Uterus (tissue), 3 donors: ENCODE measurements at regions not wholly inside any gene's neighbourhood (a gene's known extent, or its start where the extent isn't known, plus 50 kb on each side); places are given as distances from the start of the nearest gene placed in this dataset.
"Not testable (repeated sequence)": the region's sequence is repeated elsewhere in the genome, so short reads cannot be mapped to it uniquely, and the experiment has no call there.

Source experiments
- DNase-seq, 2 donors: peaks; one replicate each; pipeline ENCODE4 v3.0.0-alpha.2; 2019 to 2020
- H3K27ac ChIP-seq, 2 donors: fragments of 200-600 bp; sonication (generic); 1 replicate in 1 of 2; 2 replicates in 1 of 2; pipeline ENCODE4 v1.5.1; 2016 to 2018
- H3K27me3 ChIP-seq, 2 donors: fragments of 200-600 bp; sonication (generic); one replicate each; pipeline ENCODE4 v1.5.1; 2018 to 2019; ENCODE audit warnings: control low read depth in 1 of 2
- H3K36me3 ChIP-seq, 2 donors: fragments of 200-600 bp; sonication (generic); one replicate each; pipeline ENCODE4 v1.5.1; 2019; ENCODE audit warnings: control low read depth in 1 of 2
- H3K4me1 ChIP-seq, 2 donors: fragments of 200-600 bp; sonication (generic); one replicate each; pipeline ENCODE4 v1.5.1; 2018 to 2019; ENCODE audit warnings: control low read depth in 1 of 2
- H3K4me3 ChIP-seq, 2 donors: fragments of 200-600 bp; sonication (generic); 1 replicate in 1 of 2; 2 replicates in 1 of 2; pipeline ENCODE4 v1.5.1; 2018 to 2019; ENCODE audit warnings: mild to moderate bottlenecking in 1 of 2
- H3K9me3 ChIP-seq, 2 donors: fragments of 200-600 bp; sonication (generic); one replicate each; pipeline ENCODE4 v1.5.1; 2019; ENCODE audit warnings: control low read depth in 1 of 2
- POLR2A ChIP-seq, 2 donors: fragments of 450-650 bp; IDR thresholded peaks; one replicate each; pipeline ENCODE4 v1.6.1; 2016; ENCODE audit warnings: antibody characterized with exemption in 2 of 2, mild to moderate bottlenecking in 1 of 2, moderate library complexity in 1 of 2
- intact Hi-C: fragments of 100-400 bp; cut with DNase I; formaldehyde crosslinking; loops from one replicate; pipeline ENCODE4 v1.15.1; 2023; ENCODE audit warnings: low total_unique reads
- TF ChIP-seq, protein P1 (sequence below), 4 experiments: fragments of 200-600 bp in 2 of 4; fragments of 450-650 bp in 2 of 4; sonication (generic) in 2 of 4; IDR thresholded peaks; one replicate each; pipeline ENCODE4 v1.5.1; 2016 to 2019; ENCODE audit warnings: antibody characterized with exemption in 4 of 4, mild to moderate bottlenecking in 2 of 4, moderate library complexity in 1 of 4
- donor health status: DM: yes; HTN: yes; CAD: no.

GRCh38 chr16:75818491-75818890, 92.2 kb upstream of the CPHXL start:
- intact Hi-C loops = no loop called here
- H3K27ac ChIP-seq = no peak overlapping the region
- TF ChIP-seq, protein P1, sequence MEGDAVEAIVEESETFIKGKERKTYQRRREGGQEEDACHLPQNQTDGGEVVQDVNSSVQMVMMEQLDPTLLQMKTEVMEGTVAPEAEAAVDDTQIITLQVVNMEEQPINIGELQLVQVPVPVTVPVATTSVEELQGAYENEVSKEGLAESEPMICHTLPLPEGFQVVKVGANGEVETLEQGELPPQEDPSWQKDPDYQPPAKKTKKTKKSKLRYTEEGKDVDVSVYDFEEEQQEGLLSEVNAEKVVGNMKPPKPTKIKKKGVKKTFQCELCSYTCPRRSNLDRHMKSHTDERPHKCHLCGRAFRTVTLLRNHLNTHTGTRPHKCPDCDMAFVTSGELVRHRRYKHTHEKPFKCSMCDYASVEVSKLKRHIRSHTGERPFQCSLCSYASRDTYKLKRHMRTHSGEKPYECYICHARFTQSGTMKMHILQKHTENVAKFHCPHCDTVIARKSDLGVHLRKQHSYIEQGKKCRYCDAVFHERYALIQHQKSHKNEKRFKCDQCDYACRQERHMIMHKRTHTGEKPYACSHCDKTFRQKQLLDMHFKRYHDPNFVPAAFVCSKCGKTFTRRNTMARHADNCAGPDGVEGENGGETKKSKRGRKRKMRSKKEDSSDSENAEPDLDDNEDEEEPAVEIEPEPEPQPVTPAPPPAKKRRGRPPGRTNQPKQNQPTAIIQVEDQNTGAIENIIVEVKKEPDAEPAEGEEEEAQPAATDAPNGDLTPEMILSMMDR (IDR thresholded peaks at IDR 0.05) = no peak
- no peak for DNase-seq
- no peaks in the 10 kb centered on the region for H3K4me1 ChIP-seq
- H3K9me3 ChIP-seq = no peaks in the 10 kb centered on the region
- H3K36me3 ChIP-seq = no peaks in the 10 kb centered on the region
- no peaks in the 10 kb centered on the region for H3K27me3 ChIP-seq
- no peak overlapping the region for H3K4me3 ChIP-seq

DNA sequence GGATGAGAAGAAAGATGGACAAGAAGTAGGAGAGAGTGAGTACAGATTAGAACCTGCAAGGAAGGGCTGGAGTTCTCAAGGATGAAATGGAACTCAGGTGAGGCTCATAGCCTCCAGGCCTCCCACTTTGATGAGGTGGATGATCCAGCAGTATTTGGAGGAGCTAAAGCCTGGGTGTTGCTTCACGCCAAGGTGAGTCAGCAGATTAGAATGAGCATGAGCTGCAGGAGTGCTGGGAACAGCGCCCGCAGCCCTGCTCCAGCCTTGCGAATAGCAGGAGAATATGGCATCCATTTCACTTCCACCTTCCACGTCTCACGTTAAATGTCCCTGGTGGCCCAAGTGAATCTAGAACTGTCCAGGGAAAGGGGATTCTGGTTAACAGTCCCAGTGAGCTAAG, 94.4 kb upstream of the CPHXL start:
- no peak overlapping the region for H3K27ac ChIP-seq
- intact Hi-C loops = no loop called here
- no peak overlapping the region for H3K4me3 ChIP-seq
- no peaks in the 10 kb centered on the region for H3K9me3 ChIP-seq
- H3K36me3 ChIP-seq = no peaks in the 10 kb centered on the region
- TF ChIP-seq, protein P1 (IDR thresholded peaks at IDR 0.05) = no peak
- no peak for TF ChIP-seq POLR2A (IDR thresholded peaks at IDR 0.05)
- no peak for DNase-seq
- H3K4me1 ChIP-seq = no peaks in the 10 kb centered on the region
- H3K27me3 ChIP-seq = no peaks in the 10 kb centered on the region

DNA sequence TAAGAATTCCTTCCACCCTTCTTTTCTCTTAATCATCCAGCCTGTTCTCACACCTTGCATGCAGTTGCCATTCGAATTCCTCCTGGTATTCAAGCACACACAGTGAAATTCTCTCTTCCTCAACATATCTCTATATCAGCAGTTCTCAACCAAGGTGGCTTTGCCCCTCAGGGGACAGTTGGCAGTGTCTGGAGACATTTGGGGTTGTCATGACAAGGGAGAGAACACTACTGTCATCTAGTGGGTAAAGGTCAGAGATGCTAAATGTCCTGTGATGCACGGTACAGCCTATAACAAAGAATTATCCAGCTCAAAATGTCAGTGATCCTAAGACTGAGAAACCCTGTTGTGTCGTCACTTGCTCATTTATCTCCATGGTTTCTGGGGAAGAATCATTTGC, 94.8 kb upstream of the CPHXL start:
- no peak overlapping the region for H3K4me3 ChIP-seq
- no peaks in the 10 kb centered on the region for H3K27me3 ChIP-seq
- intact Hi-C loops = no loop called here

DNA sequence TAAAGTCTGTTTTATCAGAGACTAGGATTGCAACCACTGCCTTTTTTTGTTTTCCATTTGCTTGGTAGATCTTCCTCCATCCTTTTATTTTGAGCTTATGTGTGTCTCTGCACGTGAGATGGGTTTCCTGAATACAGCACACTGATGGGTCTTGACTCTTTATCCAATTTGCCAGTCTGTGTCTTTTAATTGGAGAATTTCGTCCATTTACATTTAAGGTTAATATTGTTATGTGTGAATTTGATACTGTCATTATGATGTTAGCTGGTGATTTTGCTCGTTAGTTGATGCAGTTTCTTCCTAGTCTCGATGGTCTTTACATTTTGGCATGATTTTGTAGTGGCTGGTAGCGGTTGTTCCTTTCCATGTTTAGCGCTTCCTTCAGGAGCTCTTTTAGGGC, 99.5 kb upstream of the CPHXL start:
- H3K4me1 ChIP-seq, H3K27ac ChIP-seq, H3K36me3 ChIP-seq, H3K27me3 ChIP-seq, DNase-seq, intact Hi-C loops, H3K4me3 ChIP-seq, H3K9me3 ChIP-seq: not testable (repeated sequence)

More for the DNA sequence above, 94.8 kb upstream of the CPHXL start:
- Histone ChIP-seq H3K9me3 (no peaks in the 10 kb centered on the region), H3K4me1 (no peaks in the 10 kb centered on the region), H3K27ac (no peak overlapping the region), H3K36me3 (no peaks in the 10 kb centered on the region)
- no peak for TF ChIP-seq POLR2A (IDR thresholded peaks at IDR 0.05)
- TF ChIP-seq, protein P1 (IDR thresholded peaks at IDR 0.05) = no peak
- no peak for DNase-seq

GRCh38 chr16:75827372-75828038, 101.2 kb upstream of the CPHXL start:
- intact Hi-C loops, DNase-seq, H3K9me3 ChIP-seq: not testable (repeated sequence)

GRCh38 chr16:75833385-75833784, 107.1 kb upstream of the CPHXL start:
- H3K27me3 ChIP-seq, H3K36me3 ChIP-seq, DNase-seq, H3K4me3 ChIP-seq, intact Hi-C loops, H3K4me1 ChIP-seq, H3K27ac ChIP-seq, H3K9me3 ChIP-seq: not testable (repeated sequence)

More at GRCh38 chr16:75827372-75828038, 101.2 kb upstream of the CPHXL start:
- not testable (repeated sequence) for H3K27ac ChIP-seq, H3K27me3 ChIP-seq, H3K4me3 ChIP-seq, H3K4me1 ChIP-seq, H3K36me3 ChIP-seq
